ENCODE measurements at regions not wholly inside any gene's neighbourhood (a gene's known extent, or its start where the extent isn't known, plus 50 kb on each side); places are given as distances from the start of the nearest gene placed in this dataset.

DNA sequence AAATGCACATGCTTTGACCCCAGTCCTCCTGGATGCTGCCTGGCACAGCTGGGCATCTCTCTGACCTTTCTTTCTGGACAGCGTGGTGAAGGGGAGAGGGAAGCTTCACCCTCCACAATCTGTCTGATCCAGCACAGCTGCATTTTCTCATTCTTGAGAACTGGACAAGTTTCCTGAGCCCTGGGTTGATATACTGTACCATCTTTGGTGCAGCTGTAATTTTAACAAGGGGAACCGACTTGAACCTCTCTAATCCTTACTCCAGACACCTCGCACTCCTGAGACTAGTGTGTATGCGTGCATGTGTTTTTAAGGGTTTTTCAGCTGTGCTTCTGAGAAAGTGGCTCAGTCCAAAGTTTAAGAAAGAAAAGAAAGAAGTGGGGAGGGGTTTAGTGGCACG lies 655.7 kb downstream of the INHBA start:
- no CpG with 5 or more reads among the region's 5 CpGs for WGBS (ENCODE audit: insufficient coverage)
- Histone ChIP-seq H3K79me2 (ENCODE audit: insufficient read depth, low read length) (no peaks in the 10 kb centered on the region), H3K27ac (ENCODE audit: low read depth in 1 of 2, low read length in 2 of 2) (no peak overlapping the region), H3K4me1 (ENCODE audit: control insufficient read depth in 1 of 2, insufficient read depth in 2 of 2, low read length in 2 of 2) (no peaks in the 10 kb centered on the region), H3K4me3 (replicated peaks in 1 of 3; ENCODE audit: low read depth in 2 of 3, low read length in 3 of 3) (no peak overlapping the region), H3K36me3 (replicated peaks in 1 of 2; ENCODE audit: control insufficient read depth in 1 of 2, insufficient read depth in 2 of 2, low read length in 2 of 2) (no peaks in the 10 kb centered on the region), H3K9me3 (replicated peaks in 1 of 2; ENCODE audit: control insufficient read depth in 1 of 2, insufficient read depth in 1 of 2, low read length in 2 of 2) (no peaks in the 10 kb centered on the region), H2AFZ (ENCODE audit: insufficient read depth, low read depth, low read length, poor library complexity, severe bottlenecking) (no peak overlapping the region), H3K27me3 (ENCODE audit: control insufficient read depth in 2 of 2, insufficient read depth in 2 of 2, low read length in 2 of 2) (no peaks in the 10 kb centered on the region), H3K4me2 (replicated peaks; ENCODE audit: extremely low read depth, low read length, poor library complexity, severe bottlenecking) (no peak overlapping the region), H4K20me1 (ENCODE audit: insufficient read depth, low read length) (no peaks in the 10 kb centered on the region), H3K9ac (ENCODE audit: insufficient read depth, low read length, poor library complexity, severe bottlenecking) (no peak overlapping the region)
- Mint-ChIP-seq H3K27ac (no peak overlapping the region), H3K4me1 (no peaks in the 10 kb centered on the region), H3K4me3 (no peak overlapping the region), H3K27me3 (ENCODE audit: low read depth in 3 of 3) (peaks cover 0 to 1% (median 0%) of the 10 kb centered on the region in 3 donors), H3K36me3 (no peaks in the 10 kb centered on the region), H3K9me3 (peaks cover 0 to 21% (median 2%) of the 10 kb centered on the region in 7 donors)
- TF ChIP-seq, protein P1, sequence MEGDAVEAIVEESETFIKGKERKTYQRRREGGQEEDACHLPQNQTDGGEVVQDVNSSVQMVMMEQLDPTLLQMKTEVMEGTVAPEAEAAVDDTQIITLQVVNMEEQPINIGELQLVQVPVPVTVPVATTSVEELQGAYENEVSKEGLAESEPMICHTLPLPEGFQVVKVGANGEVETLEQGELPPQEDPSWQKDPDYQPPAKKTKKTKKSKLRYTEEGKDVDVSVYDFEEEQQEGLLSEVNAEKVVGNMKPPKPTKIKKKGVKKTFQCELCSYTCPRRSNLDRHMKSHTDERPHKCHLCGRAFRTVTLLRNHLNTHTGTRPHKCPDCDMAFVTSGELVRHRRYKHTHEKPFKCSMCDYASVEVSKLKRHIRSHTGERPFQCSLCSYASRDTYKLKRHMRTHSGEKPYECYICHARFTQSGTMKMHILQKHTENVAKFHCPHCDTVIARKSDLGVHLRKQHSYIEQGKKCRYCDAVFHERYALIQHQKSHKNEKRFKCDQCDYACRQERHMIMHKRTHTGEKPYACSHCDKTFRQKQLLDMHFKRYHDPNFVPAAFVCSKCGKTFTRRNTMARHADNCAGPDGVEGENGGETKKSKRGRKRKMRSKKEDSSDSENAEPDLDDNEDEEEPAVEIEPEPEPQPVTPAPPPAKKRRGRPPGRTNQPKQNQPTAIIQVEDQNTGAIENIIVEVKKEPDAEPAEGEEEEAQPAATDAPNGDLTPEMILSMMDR (IDR thresholded peaks at IDR 0.05), result no peak
- intact Hi-C loops (cut with micrococcal nuclease), result no loop called here
- no peak for DNase-seq

DNA sequence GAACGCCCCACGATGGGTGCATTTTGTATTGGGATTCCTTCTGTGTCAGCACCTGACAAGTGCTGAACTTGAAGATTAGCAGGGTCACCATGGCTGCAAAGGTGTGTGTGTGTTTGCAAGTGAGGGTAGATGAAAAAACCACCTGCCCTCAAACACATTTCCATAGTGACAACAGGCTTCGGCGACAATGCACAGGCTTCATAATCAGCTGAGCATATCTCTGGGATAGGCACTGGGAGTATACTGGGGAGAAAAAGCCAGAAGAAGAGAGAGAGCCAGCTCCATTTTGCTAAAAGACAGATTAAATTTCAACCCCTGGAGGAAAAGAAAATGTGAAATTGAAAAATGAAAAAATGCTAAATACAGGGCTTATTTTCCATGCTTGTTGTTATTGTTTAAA lies 656.1 kb downstream of the INHBA start:
- H3K36me3 ChIP-seq (replicated peaks in 1 of 2; ENCODE audit: control insufficient read depth in 1 of 2, insufficient read depth in 2 of 2, low read length in 2 of 2), result no peaks in the 10 kb centered on the region
- H3K9ac ChIP-seq (ENCODE audit: insufficient read depth, low read length, poor library complexity, severe bottlenecking), result no peak overlapping the region
- intact Hi-C loops (cut with micrococcal nuclease), result no loop called here
- no peaks in the 10 kb centered on the region for H3K27me3 ChIP-seq (ENCODE audit: control insufficient read depth in 2 of 2, insufficient read depth in 2 of 2, low read length in 2 of 2)
- H2AFZ ChIP-seq (ENCODE audit: insufficient read depth, low read depth, low read length, poor library complexity, severe bottlenecking), result no peak overlapping the region
- no peaks in the 10 kb centered on the region for H4K20me1 ChIP-seq (ENCODE audit: insufficient read depth, low read length)
- Mint-ChIP-seq H3K36me3 (no peaks in the 10 kb centered on the region), H3K9me3 (peaks cover 0 to 21% (median 2%) of the 10 kb centered on the region in 7 donors), H3K27ac (no peak overlapping the region), H3K27me3 (ENCODE audit: low read depth in 3 of 3) (peaks cover 0 to 1% (median 0%) of the 10 kb centered on the region in 3 donors), H3K4me3 (no peak overlapping the region), H3K4me1 (no peaks in the 10 kb centered on the region)
- no peak overlapping the region for H3K27ac ChIP-seq (ENCODE audit: low read depth in 1 of 2, low read length in 2 of 2)
- no peaks in the 10 kb centered on the region for H3K9me3 ChIP-seq (replicated peaks in 1 of 2; ENCODE audit: control insufficient read depth in 1 of 2, insufficient read depth in 1 of 2, low read length in 2 of 2)
- no peak overlapping the region for H3K4me2 ChIP-seq (replicated peaks; ENCODE audit: extremely low read depth, low read length, poor library complexity, severe bottlenecking)
- H3K4me1 ChIP-seq (ENCODE audit: control insufficient read depth in 1 of 2, insufficient read depth in 2 of 2, low read length in 2 of 2), result no peaks in the 10 kb centered on the region
- no peak overlapping the region for H3K4me3 ChIP-seq (replicated peaks in 1 of 3; ENCODE audit: low read depth in 2 of 3, low read length in 3 of 3)
- H3K79me2 ChIP-seq (ENCODE audit: insufficient read depth, low read length), result no peaks in the 10 kb centered on the region
- TF ChIP-seq, protein P1 (IDR thresholded peaks at IDR 0.05), result no peak
- no peak for DNase-seq
- no CpG with 5 or more reads among the region's 4 CpGs for WGBS (ENCODE audit: insufficient coverage)

All from CD14-positive monocyte (primary cell).